ENCODE measurements at regions not wholly inside any gene's neighbourhood (a gene's known extent, or its start where the extent isn't known, plus 50 kb on each side); places are given as distances from the start of the nearest gene placed in this dataset.

DNA sequence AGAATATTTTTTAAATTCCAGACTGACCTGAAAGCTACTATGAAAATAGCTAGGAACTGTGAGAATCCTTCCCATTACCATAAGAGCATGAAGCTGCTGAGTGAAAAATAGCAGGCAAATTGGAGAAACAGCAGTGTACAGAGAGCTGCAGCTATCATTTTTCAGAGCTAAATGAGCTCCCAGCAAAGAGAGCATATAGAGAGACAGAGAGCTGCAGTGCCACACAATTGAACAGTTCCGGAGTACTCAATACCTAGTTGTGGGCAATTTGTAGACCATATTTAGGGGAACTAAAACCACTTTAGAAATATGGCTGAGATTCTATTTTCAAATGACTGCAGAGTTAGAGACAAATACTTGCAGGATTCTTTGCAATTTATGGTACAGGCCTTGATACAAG, 645.3 kb downstream of the STK39 start:
- Histone ChIP-seq H3K4me2 (ENCODE audit: low read length) (no peak overlapping the region), H3K79me2 (ENCODE audit: low read length) (no peaks in the 10 kb centered on the region), H3K9me3 (ENCODE audit: insufficient read depth, low read length) (0 out of 2 replicates have a peak, but pooled peaks cover 4% of the 10 kb centered on the region), H3K4me1 (ENCODE audit: low read length) (peaks cover 8% of the 10 kb centered on the region; the same call in 1 of the 2 replicates), H3K36me3 (replicated peaks; ENCODE audit: low read depth, low read length) (no peaks in the 10 kb centered on the region), H2AFZ (ENCODE audit: low read depth, low read length) (no peak overlapping the region), H3K9ac (ENCODE audit: low read length) (no peak overlapping the region), H4K20me1 (ENCODE audit: insufficient read depth, low read length) (no peaks in the 10 kb centered on the region), H3K27ac (ENCODE audit: low read length) (no peak overlapping the region), H3K4me3 (ENCODE audit: low read length) (no peak overlapping the region), H3K27me3 (ENCODE audit: low read depth, low read length) (no peaks in the 10 kb centered on the region)
- TF ChIP-seq EZH2phosphoT487 (IDR thresholded peaks at IDR 0.05; ENCODE audit: low read depth) = no peak
- TF ChIP-seq, protein P1, sequence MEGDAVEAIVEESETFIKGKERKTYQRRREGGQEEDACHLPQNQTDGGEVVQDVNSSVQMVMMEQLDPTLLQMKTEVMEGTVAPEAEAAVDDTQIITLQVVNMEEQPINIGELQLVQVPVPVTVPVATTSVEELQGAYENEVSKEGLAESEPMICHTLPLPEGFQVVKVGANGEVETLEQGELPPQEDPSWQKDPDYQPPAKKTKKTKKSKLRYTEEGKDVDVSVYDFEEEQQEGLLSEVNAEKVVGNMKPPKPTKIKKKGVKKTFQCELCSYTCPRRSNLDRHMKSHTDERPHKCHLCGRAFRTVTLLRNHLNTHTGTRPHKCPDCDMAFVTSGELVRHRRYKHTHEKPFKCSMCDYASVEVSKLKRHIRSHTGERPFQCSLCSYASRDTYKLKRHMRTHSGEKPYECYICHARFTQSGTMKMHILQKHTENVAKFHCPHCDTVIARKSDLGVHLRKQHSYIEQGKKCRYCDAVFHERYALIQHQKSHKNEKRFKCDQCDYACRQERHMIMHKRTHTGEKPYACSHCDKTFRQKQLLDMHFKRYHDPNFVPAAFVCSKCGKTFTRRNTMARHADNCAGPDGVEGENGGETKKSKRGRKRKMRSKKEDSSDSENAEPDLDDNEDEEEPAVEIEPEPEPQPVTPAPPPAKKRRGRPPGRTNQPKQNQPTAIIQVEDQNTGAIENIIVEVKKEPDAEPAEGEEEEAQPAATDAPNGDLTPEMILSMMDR (IDR thresholded peaks at IDR 0.05; ENCODE audit: low read depth, low read length) = no peak

DNA sequence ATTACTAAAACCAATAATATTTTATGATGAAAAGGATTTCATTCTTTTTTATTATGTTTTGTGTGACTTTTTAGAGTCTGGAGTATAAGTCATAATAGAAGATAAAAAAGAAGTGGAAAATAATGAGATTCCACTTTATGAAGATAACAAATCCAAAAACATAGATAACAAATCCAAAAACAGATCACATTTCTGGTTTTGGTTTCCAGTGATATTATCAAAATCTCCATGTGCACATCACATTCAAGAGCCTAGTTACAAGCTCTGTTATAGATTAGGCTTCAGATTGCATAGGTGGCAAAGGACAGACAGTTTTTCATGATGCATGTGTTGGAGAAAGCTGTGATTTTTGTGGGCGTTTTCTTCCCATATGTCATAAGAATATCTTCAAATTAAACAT, 648.2 kb downstream of the STK39 start:
- H3K4me2 ChIP-seq (ENCODE audit: low read length) = no peak overlapping the region
- no peak overlapping the region; the same call in 1 of the 2 replicates for H2AFZ ChIP-seq (ENCODE audit: low read depth, low read length)
- H3K9me3 ChIP-seq (ENCODE audit: insufficient read depth, low read length) = 0 out of 2 replicates have a peak, but pooled peaks cover 4% of the 10 kb centered on the region
- no peaks in the 10 kb centered on the region for H4K20me1 ChIP-seq (ENCODE audit: insufficient read depth, low read length)
- no peaks in the 10 kb centered on the region for H3K27me3 ChIP-seq (ENCODE audit: low read depth, low read length)
- H3K27ac ChIP-seq (ENCODE audit: low read length) = no peak overlapping the region
- TF ChIP-seq, protein P1 (IDR thresholded peaks at IDR 0.05; ENCODE audit: low read depth, low read length) = no peak
- no peak overlapping the region for H3K9ac ChIP-seq (ENCODE audit: low read length)
- H3K4me1 ChIP-seq (ENCODE audit: low read length) = peaks cover 26% of the 10 kb centered on the region
- no peaks in the 10 kb centered on the region for H3K79me2 ChIP-seq (ENCODE audit: low read length)
- no peaks in the 10 kb centered on the region for H3K36me3 ChIP-seq (replicated peaks; ENCODE audit: low read depth, low read length)
- no peak overlapping the region for H3K4me3 ChIP-seq (ENCODE audit: low read length)

DNA sequence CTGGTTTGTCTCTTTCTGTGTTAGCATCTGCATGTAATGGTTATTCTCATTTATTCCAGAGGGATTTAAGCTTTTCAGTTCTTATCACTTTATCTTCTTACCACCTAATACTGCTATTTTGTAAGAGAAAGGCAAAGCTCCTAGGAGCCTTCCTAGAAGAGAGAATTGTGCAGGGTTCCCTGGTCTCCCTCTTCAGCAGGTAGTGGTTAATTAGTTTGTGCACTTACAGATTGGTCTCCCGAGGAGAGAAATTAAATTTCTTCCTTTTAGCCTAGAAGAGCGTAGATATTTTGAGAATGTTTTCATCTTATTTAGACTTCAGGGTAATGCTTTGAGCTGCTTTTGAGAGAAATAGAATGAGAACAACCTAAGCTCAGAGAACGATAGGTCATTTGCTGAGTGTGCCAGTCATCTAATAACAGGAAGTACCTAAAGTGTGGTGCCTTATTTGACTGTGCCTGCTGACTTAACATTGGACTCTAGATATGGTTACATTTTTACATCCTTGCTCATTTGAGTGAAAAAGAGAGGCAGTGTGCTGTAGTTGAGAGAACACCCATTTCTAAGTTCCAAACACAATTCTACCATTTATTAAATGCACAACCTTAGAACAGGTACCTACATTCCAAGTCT, 651.4 kb downstream of the STK39 start:
- peak overlapping the region; percentile 77 for H3K4me2 ChIP-seq (ENCODE audit: low read length)
- H2AFZ ChIP-seq (ENCODE audit: low read depth, low read length) = peak overlapping the region; percentile 61
- H3K79me2 ChIP-seq (ENCODE audit: low read length) = no peaks in the 10 kb centered on the region
- no peaks in the 10 kb centered on the region for H3K27me3 ChIP-seq (ENCODE audit: low read depth, low read length)
- no peaks in the 10 kb centered on the region for H4K20me1 ChIP-seq (ENCODE audit: insufficient read depth, low read length)
- no peak for TF ChIP-seq EZH2phosphoT487 (IDR thresholded peaks at IDR 0.05; ENCODE audit: low read depth)
- TF ChIP-seq, protein P1 (IDR thresholded peaks at IDR 0.05; ENCODE audit: low read depth, low read length) = no peak
- no peaks in the 10 kb centered on the region for H3K9me3 ChIP-seq (ENCODE audit: insufficient read depth, low read length)
- no peaks in the 10 kb centered on the region for H3K36me3 ChIP-seq (replicated peaks; ENCODE audit: low read depth, low read length)
- peak overlapping the region; percentile 32; the same call in 1 of the 2 replicates for H3K9ac ChIP-seq (ENCODE audit: low read length)
- H3K27ac ChIP-seq (ENCODE audit: low read length) = peak overlapping the region; percentile 65
- peak overlapping the region; percentile 50 for H3K4me3 ChIP-seq (ENCODE audit: low read length)
- H3K4me1 ChIP-seq (ENCODE audit: low read length) = peaks cover 18% of the 10 kb centered on the region

DNA sequence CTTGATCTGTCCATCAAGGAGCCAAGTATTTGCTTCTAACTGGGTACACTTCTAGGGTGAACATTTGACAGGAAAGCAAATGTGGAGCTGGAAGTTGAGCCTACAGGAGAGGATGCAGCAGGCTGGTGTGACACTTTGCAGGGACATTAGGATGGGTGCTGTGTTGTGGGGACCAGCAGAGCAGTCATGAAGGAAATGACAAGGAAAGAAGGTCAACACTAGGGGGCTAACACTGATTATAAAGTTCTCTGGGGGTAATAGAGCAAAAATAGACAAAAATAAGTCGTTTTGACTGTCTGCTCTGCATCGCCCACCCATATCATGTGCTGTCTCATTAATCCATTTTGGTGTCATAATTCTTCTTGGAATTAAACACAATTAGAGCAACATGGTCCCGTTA, 652.4 kb downstream of the STK39 start:
- H2AFZ ChIP-seq (ENCODE audit: low read depth, low read length) = no peak overlapping the region
- no peak for TF ChIP-seq EZH2phosphoT487 (IDR thresholded peaks at IDR 0.05; ENCODE audit: low read depth)
- TF ChIP-seq, protein P1 (IDR thresholded peaks at IDR 0.05; ENCODE audit: low read depth, low read length) = no peak
- no peaks in the 10 kb centered on the region for H3K9me3 ChIP-seq (ENCODE audit: insufficient read depth, low read length)
- no peaks in the 10 kb centered on the region for H3K27me3 ChIP-seq (ENCODE audit: low read depth, low read length)
- no peak overlapping the region for H3K27ac ChIP-seq (ENCODE audit: low read length)
- H3K79me2 ChIP-seq (ENCODE audit: low read length) = no peaks in the 10 kb centered on the region
- H3K4me2 ChIP-seq (ENCODE audit: low read length) = no peak overlapping the region
- no peak overlapping the region for H3K9ac ChIP-seq (ENCODE audit: low read length)
- peaks cover 18% of the 10 kb centered on the region for H3K4me1 ChIP-seq (ENCODE audit: low read length)
- no peaks in the 10 kb centered on the region for H3K36me3 ChIP-seq (replicated peaks; ENCODE audit: low read depth, low read length)
- H4K20me1 ChIP-seq (ENCODE audit: insufficient read depth, low read length) = no peaks in the 10 kb centered on the region
- no peak overlapping the region for H3K4me3 ChIP-seq (ENCODE audit: low read length)

All from OCI-LY3 (cell line).